ENCODE measurements at regions not wholly inside any gene's neighbourhood (a gene's known extent, or its start where the extent isn't known, plus 50 kb on each side); places are given as distances from the start of the nearest gene placed in this dataset.
"Not testable (repeated sequence)": the region's sequence is repeated elsewhere in the genome, so short reads cannot be mapped to it uniquely, and the experiment has no call there.

GRCh38 chr6:119829499-119829898 lies 479.9 kb upstream of the MAN1A1 start:
- TF ChIP-seq, protein P1, sequence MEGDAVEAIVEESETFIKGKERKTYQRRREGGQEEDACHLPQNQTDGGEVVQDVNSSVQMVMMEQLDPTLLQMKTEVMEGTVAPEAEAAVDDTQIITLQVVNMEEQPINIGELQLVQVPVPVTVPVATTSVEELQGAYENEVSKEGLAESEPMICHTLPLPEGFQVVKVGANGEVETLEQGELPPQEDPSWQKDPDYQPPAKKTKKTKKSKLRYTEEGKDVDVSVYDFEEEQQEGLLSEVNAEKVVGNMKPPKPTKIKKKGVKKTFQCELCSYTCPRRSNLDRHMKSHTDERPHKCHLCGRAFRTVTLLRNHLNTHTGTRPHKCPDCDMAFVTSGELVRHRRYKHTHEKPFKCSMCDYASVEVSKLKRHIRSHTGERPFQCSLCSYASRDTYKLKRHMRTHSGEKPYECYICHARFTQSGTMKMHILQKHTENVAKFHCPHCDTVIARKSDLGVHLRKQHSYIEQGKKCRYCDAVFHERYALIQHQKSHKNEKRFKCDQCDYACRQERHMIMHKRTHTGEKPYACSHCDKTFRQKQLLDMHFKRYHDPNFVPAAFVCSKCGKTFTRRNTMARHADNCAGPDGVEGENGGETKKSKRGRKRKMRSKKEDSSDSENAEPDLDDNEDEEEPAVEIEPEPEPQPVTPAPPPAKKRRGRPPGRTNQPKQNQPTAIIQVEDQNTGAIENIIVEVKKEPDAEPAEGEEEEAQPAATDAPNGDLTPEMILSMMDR (conservative IDR thresholded peaks at IDR 0.05 in 1 of 2, IDR thresholded peaks at IDR 0.05 in 1 of 2; ENCODE audit: low read depth in 1 of 2, low read length in 2 of 2): not testable (repeated sequence)
- TF ChIP-seq EZH2 (IDR thresholded peaks at IDR 0.05; ENCODE audit: low read length, missing control alignments): not testable (repeated sequence)
